GM23248 (cell line): ENCODE measurements at regions not wholly inside any gene's neighbourhood (a gene's known extent, or its start where the extent isn't known, plus 50 kb on each side); places are given as distances from the start of the nearest gene placed in this dataset.

ENCODE experiments used
- DNase-seq: peaks from one replicate; pipeline ENCODE4 v3.0.0-alpha.2; 2015
- H2AFZ ChIP-seq: fragments of 200-600 bp; sonication (generic); 2 replicates; pipeline ENCODE4 v1.6.1; 2016; ENCODE audit warnings: antibody characterized with exemption
- H3F3A ChIP-seq: fragments of 200-600 bp; sonication (generic); 2 replicates; pipeline ENCODE4 v1.6.1; 2016; ENCODE audit warnings: mild to moderate bottlenecking, antibody characterized with exemption, mixed run types; ENCODE audit not compliant: insufficient read depth
- H3K27ac ChIP-seq: fragments of 200-600 bp; sonication (generic); 2 replicates; pipeline ENCODE4 v1.5.1; 2016; ENCODE audit warnings: mild to moderate bottlenecking
- H3K27me3 ChIP-seq: fragments of 200-600 bp; sonication (generic); replicated peaks from 2 replicates; pipeline ENCODE4 v1.6.1; 2016; ENCODE audit warnings: mild to moderate bottlenecking; ENCODE audit not compliant: insufficient read depth
- H3K36me3 ChIP-seq: fragments of 200-600 bp; sonication (generic); 2 replicates; pipeline ENCODE4 v1.6.1; 2016; ENCODE audit warnings: low read depth, mild to moderate bottlenecking
- H3K4me1 ChIP-seq: fragments of 200-600 bp; sonication (generic); 2 replicates; pipeline ENCODE4 v1.6.1; 2016; ENCODE audit warnings: mild to moderate bottlenecking; ENCODE audit not compliant: insufficient read depth
- H3K4me2 ChIP-seq: fragments of 200-600 bp; sonication (generic); one replicate; pipeline ENCODE4 v1.6.1; 2016; ENCODE audit warnings: mild to moderate bottlenecking; ENCODE audit not compliant: unreplicated experiment
- H3K4me3 ChIP-seq: fragments of 200-600 bp; sonication (generic); 2 replicates; pipeline ENCODE4 v1.5.1; 2016; ENCODE audit warnings: mild to moderate bottlenecking
- H3K79me2 ChIP-seq: fragments of 200-600 bp; sonication (generic); 2 replicates; pipeline ENCODE4 v1.6.1; 2016; ENCODE audit warnings: mild to moderate bottlenecking; ENCODE audit not compliant: insufficient read depth
- H3K9ac ChIP-seq: fragments of 200-600 bp; sonication (generic); 2 replicates; pipeline ENCODE4 v1.6.1; 2016; ENCODE audit warnings: mild to moderate bottlenecking
- H3K9me2 ChIP-seq: fragments of 200-600 bp; sonication (generic); 2 replicates; pipeline ENCODE4 v1.6.1; 2016; ENCODE audit warnings: mixed run types, mild to moderate bottlenecking, moderate library complexity; ENCODE audit not compliant: insufficient read depth
- H3K9me3 ChIP-seq: fragments of 200-600 bp; sonication (generic); one replicate; pipeline ENCODE4 v1.6.1; 2017; ENCODE audit warnings: low read depth
- H4K20me1 ChIP-seq: fragments of 200-600 bp; sonication (generic); 2 replicates; pipeline ENCODE4 v1.6.0; 2016; ENCODE audit not compliant: insufficient read depth
- EZH2 ChIP-seq: fragments of 200-600 bp; sonication (generic); IDR thresholded peaks from 2 replicates; pipeline ENCODE4 v1.6.1; 2018; ENCODE audit warnings: antibody characterized with exemption, mild to moderate bottlenecking; ENCODE audit not compliant: insufficient read depth, poor library complexity, severe bottlenecking
- EZH2phosphoT487 ChIP-seq: fragments of 200-600 bp; sonication (generic); IDR thresholded peaks from 2 replicates; pipeline ENCODE4 v1.6.1; 2018; ENCODE audit warnings: antibody characterized with exemption, moderate library complexity, mild to moderate bottlenecking, low read depth; ENCODE audit not compliant: insufficient read depth
- WGBS, 2 experiments: methylation state at CpG; one replicate each; pipeline ENCODE4 v1.1.6; 2015 to 2017; ENCODE audit warnings: low lambda C conversion rate in 2 of 2, low coverage in 1 of 2; ENCODE audit errors: missing lambda C conversion rate in 2 of 2; 5-methylcytosine and 5-hydroxymethylcytosine counted together
- in situ Hi-C: fragments of 300-500 bp; cut with MboI; formaldehyde crosslinking; loops from 2 replicates; pipeline ENCODE4 v1.15.0; 2020

- H4K20me1 ChIP-seq, result no peaks in the 10 kb centered on the region
- no peaks in the 10 kb centered on the region for H3K36me3 ChIP-seq
- no peaks in the 10 kb centered on the region for H3K9me3 ChIP-seq
- no peaks in the 10 kb centered on the region for H3K4me1 ChIP-seq
- H3K9ac ChIP-seq, result no peak overlapping the region
- no peaks in the 10 kb centered on the region for H3F3A ChIP-seq
- H3K4me3 ChIP-seq, result no peak overlapping the region
- TF ChIP-seq EZH2 (no peak), EZH2phosphoT487 (no peak)
- H3K27me3 ChIP-seq, result peaks cover 15% of the 10 kb centered on the region; the same call in 1 of the 2 replicates
- no peak overlapping the region for H3K27ac ChIP-seq
- no peaks in the 10 kb centered on the region for H3K79me2 ChIP-seq
- no peaks in the 10 kb centered on the region for H3K9me2 ChIP-seq
- H2AFZ ChIP-seq, result no peak overlapping the region
- WGBS, 2 experiments, result 31 to 34% methylated on average over 3 of the region's 3 CpGs
- in situ Hi-C loops, result no loop called here
- DNase-seq, result no peak
- no peak overlapping the region for H3K4me2 ChIP-seq
Measured at GRCh38 chr1:11400155-11400554, 78.8 kb upstream of the DISP3 start.

DNA sequence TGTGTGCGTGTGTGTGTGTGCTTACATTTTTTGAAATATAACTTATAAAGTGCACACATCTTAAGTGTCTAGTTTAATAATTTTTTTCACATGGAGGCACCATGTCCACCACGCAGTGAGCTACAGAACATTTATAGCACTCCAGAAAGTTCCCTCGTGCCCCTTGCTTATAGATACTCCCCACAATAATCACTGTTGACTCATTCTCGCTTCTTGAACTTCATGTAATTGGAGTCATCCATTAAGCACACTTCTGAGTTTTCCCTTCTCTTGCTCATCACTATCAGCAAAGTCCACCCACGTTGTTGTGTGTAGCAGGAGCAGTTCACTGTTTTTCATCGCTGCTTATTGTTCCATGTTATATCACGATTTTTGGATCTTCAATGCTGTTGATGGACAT lies 78.4 kb upstream of the DISP3 start:
- no peak overlapping the region for H3K9ac ChIP-seq
- H3K4me2 ChIP-seq, result no peak overlapping the region
- H3K4me1 ChIP-seq, result no peaks in the 10 kb centered on the region
- in situ Hi-C loops, result no loop called here
- H3K9me2 ChIP-seq, result no peaks in the 10 kb centered on the region
- H3K27me3 ChIP-seq, result peaks cover 14% of the 10 kb centered on the region; the same call in 1 of the 2 replicates
- H4K20me1 ChIP-seq, result no peaks in the 10 kb centered on the region
- H2AFZ ChIP-seq, result no peak overlapping the region
- 50% methylated on average over 7 of the region's 7 CpGs for WGBS, 2 experiments
- H3K4me3 ChIP-seq, result no peak overlapping the region
- no peak for DNase-seq
- no peaks in the 10 kb centered on the region for H3F3A ChIP-seq
- no peak overlapping the region for H3K27ac ChIP-seq
- H3K36me3 ChIP-seq, result no peaks in the 10 kb centered on the region
- no peaks in the 10 kb centered on the region for H3K9me3 ChIP-seq
- H3K79me2 ChIP-seq, result no peaks in the 10 kb centered on the region
- TF ChIP-seq EZH2 (no peak), EZH2phosphoT487 (no peak)

GRCh38 chr1:11406845-11407244 lies 72.1 kb upstream of the DISP3 start:
- TF ChIP-seq EZH2, result no peak
- no peak for TF ChIP-seq EZH2phosphoT487
- no peaks in the 10 kb centered on the region for H4K20me1 ChIP-seq
- H3F3A ChIP-seq, result no peaks in the 10 kb centered on the region
- H3K4me2 ChIP-seq, result no peak overlapping the region
- peaks cover 4% of the 10 kb centered on the region for H3K27me3 ChIP-seq
- no peak overlapping the region for H3K27ac ChIP-seq
- no peaks in the 10 kb centered on the region for H3K4me1 ChIP-seq
- H3K9me3 ChIP-seq, result no peaks in the 10 kb centered on the region
- no peak for DNase-seq
- no peak overlapping the region for H2AFZ ChIP-seq
- H3K4me3 ChIP-seq, result no peak overlapping the region
- H3K9me2 ChIP-seq, result no peaks in the 10 kb centered on the region
- H3K9ac ChIP-seq, result no peak overlapping the region
- WGBS, 2 experiments, result 25 to 32% methylated on average over 6 of the region's 6 CpGs
- in situ Hi-C loops, result no loop called here
- H3K36me3 ChIP-seq, result no peaks in the 10 kb centered on the region
- H3K79me2 ChIP-seq, result no peaks in the 10 kb centered on the region

- H3K4me3 ChIP-seq, result no peak overlapping the region
- no peaks in the 10 kb centered on the region for H3K9me3 ChIP-seq
- TF ChIP-seq EZH2, result no peak
- no peak for TF ChIP-seq EZH2phosphoT487
- in situ Hi-C loops, result no loop called here
- H3K27ac ChIP-seq, result no peak overlapping the region
- peaks cover 4% of the 10 kb centered on the region for H3K27me3 ChIP-seq
- no peaks in the 10 kb centered on the region for H4K20me1 ChIP-seq
- no peaks in the 10 kb centered on the region for H3F3A ChIP-seq
- no peaks in the 10 kb centered on the region for H3K9me2 ChIP-seq
- H3K79me2 ChIP-seq, result no peaks in the 10 kb centered on the region
- H3K9ac ChIP-seq, result no peak overlapping the region
- no peak for DNase-seq
- 39 to 41% methylated on average over 13 of the region's 13 CpGs for WGBS, 2 experiments
- H3K4me2 ChIP-seq, result no peak overlapping the region
- no peak overlapping the region for H2AFZ ChIP-seq
- no peaks in the 10 kb centered on the region for H3K4me1 ChIP-seq
- H3K36me3 ChIP-seq, result no peaks in the 10 kb centered on the region
Measured at GRCh38 chr1:11407301-11407994, 71.5 kb upstream of the DISP3 start.
